ENCODE measurements at regions not wholly inside any gene's neighbourhood (a gene's known extent, or its start where the extent isn't known, plus 50 kb on each side); places are given as distances from the start of the nearest gene placed in this dataset.

- no peak for TF ChIP-seq CTCF (IDR thresholded peaks at IDR 0.05)
- TF ChIP-seq POLR2A (IDR thresholded peaks at IDR 0.05): no peak
Observed at GRCh38 chr2:173537694-173538093, 183.0 kb downstream of the CDCA7 start.
